HG03196 (cell line): ENCODE measurements at regions not wholly inside any gene's neighbourhood (a gene's known extent, or its start where the extent isn't known, plus 50 kb on each side); places are given as distances from the start of the nearest gene placed in this dataset.
A peak's percentile ranks its signal among the peaks of the same experiment; 100 is the strongest.

Experiments used
- ATAC-seq: cut with Tn5 transposase; IDR thresholded peaks from one replicate; pipeline ENCODE4 v1.9.1; 2021; ENCODE audit not compliant: unreplicated experiment

- ATAC-seq, result no peak
Measured at GRCh38 chr5:114223866-114224265, 138.0 kb upstream of the KCNN2 start.

- no peak for ATAC-seq
Measured at GRCh38 chr5:114237766-114238165, 124.1 kb upstream of the KCNN2 start.

GRCh38 chr5:114238771-114239313 lies 123.0 kb upstream of the KCNN2 start:
- no peak for ATAC-seq

- ATAC-seq, result no peak
Measured at GRCh38 chr5:114243281-114243971, 118.4 kb upstream of the KCNN2 start.

GRCh38 chr5:114243972-114244317 lies 117.9 kb upstream of the KCNN2 start:
- no peak for ATAC-seq

GRCh38 chr5:114249823-114250222 lies 112.0 kb upstream of the KCNN2 start:
- ATAC-seq, result no peak

- no peak for ATAC-seq
Measured at GRCh38 chr5:114250536-114250935, 111.3 kb upstream of the KCNN2 start.

- no peak for ATAC-seq
Measured at GRCh38 chr5:114252226-114252625, 109.6 kb upstream of the KCNN2 start.

- ATAC-seq, result no peak
Measured at GRCh38 chr5:114255260-114255659, 106.6 kb upstream of the KCNN2 start.

GRCh38 chr5:114261989-114262388 lies 99.9 kb upstream of the KCNN2 start:
- no peak for ATAC-seq

- ATAC-seq, result no peak
Measured at GRCh38 chr5:114265432-114266060, 96.3 kb upstream of the KCNN2 start.

- ATAC-seq, result no peak
Measured at GRCh38 chr5:114266374-114266773, 95.5 kb upstream of the KCNN2 start.

- ATAC-seq, result no peak
Measured at GRCh38 chr5:114296191-114296590, 65.7 kb upstream of the KCNN2 start.

GRCh38 chr5:114297915-114298314 lies 64.0 kb upstream of the KCNN2 start:
- ATAC-seq, result no peak

GRCh38 chr5:114305402-114306207 lies 56.3 kb upstream of the KCNN2 start:
- peak; percentile 48 for ATAC-seq

GRCh38 chr5:114308017-114308416 lies 53.9 kb upstream of the KCNN2 start:
- no peak for ATAC-seq

- ATAC-seq, result no peak
Measured at GRCh38 chr5:114308508-114308907, 53.4 kb upstream of the KCNN2 start.

GRCh38 chr5:114310666-114311065 lies 51.2 kb upstream of the KCNN2 start:
- no peak for ATAC-seq

- ATAC-seq, result no peak
Measured at GRCh38 chr5:114311281-114311680, 50.6 kb upstream of the KCNN2 start.

- no peak for ATAC-seq
Measured at GRCh38 chr5:114311968-114312367, 49.9 kb upstream of the KCNN2 start.
